ENCODE measurements at regions not wholly inside any gene's neighbourhood (a gene's known extent, or its start where the extent isn't known, plus 50 kb on each side); places are given as distances from the start of the nearest gene placed in this dataset.

GRCh38 chr2:10964052-10964790 lies 52.5 kb downstream of the KCNF1 start:
- peaks cover under 1% of the 10 kb centered on the region for H3K27me3 ChIP-seq
- intact Hi-C loops (cut with DNase I), result no loop called here

GRCh38 chr2:10965241-10965843 lies 53.6 kb downstream of the KCNF1 start:
- H3K4me3 ChIP-seq, result no peak overlapping the region
- no peaks in the 10 kb centered on the region for H3K4me1 ChIP-seq (replicated peaks in 1 of 2)
- 85 to 93% (median 88%) methylated on average over 18 to 19 of the region's 19 CpGs for WGBS, 4 donors
- no peaks in the 10 kb centered on the region for H3K27me3 ChIP-seq
- H3K27ac ChIP-seq, result no peak overlapping the region
- no peak for DNase-seq
- TF ChIP-seq POLR2A (IDR thresholded peaks at IDR 0.05) (no peak), CTCF (IDR thresholded peaks at IDR 0.05) (no peak)
- intact Hi-C loops (cut with DNase I), result no loop called here
- H3K36me3 ChIP-seq (replicated peaks in 1 of 2), result no peaks in the 10 kb centered on the region
- no peaks in the 10 kb centered on the region for H3K9me3 ChIP-seq (replicated peaks in 1 of 3)

More at GRCh38 chr2:10964052-10964790, 52.5 kb downstream of the KCNF1 start:
- 49 to 62% (median 56%) methylated on average over 14 of the region's 14 CpGs for WGBS, 4 donors
- Histone ChIP-seq H3K27ac (no peak overlapping the region), H3K9me3 (replicated peaks in 1 of 3) (no peaks in the 10 kb centered on the region), H3K36me3 (replicated peaks in 1 of 2) (no peaks in the 10 kb centered on the region), H3K4me1 (replicated peaks in 1 of 2) (no peaks in the 10 kb centered on the region), H3K4me3 (no peak overlapping the region)
- no peak for DNase-seq
- TF ChIP-seq POLR2A (IDR thresholded peaks at IDR 0.05), result no peak
- TF ChIP-seq CTCF (IDR thresholded peaks at IDR 0.05), result no peak

- Histone ChIP-seq H3K4me1 (replicated peaks in 1 of 2) (no peaks in the 10 kb centered on the region), H3K4me3 (no peak overlapping the region), H3K36me3 (replicated peaks in 1 of 2) (no peaks in the 10 kb centered on the region), H3K27me3 (no peaks in the 10 kb centered on the region), H3K27ac (no peak overlapping the region), H3K9me3 (replicated peaks in 1 of 3) (no peaks in the 10 kb centered on the region)
- DNase-seq, result no peak
- whole genome bisulfite sequencing, 4 donors, result 88 to 95% (median 92%) methylated on average over 7 of the region's 7 CpGs
- no peak for TF ChIP-seq POLR2A (IDR thresholded peaks at IDR 0.05)
- intact Hi-C loops (cut with DNase I), result no loop called here
Measured at GRCh38 chr2:10966056-10966455, 54.3 kb downstream of the KCNF1 start.

- Histone ChIP-seq H3K36me3 (replicated peaks in 1 of 2) (no peaks in the 10 kb centered on the region), H3K4me3 (no peak overlapping the region), H3K4me1 (replicated peaks in 1 of 2) (no peaks in the 10 kb centered on the region), H3K27ac (no peak overlapping the region), H3K27me3 (no peaks in the 10 kb centered on the region), H3K9me3 (replicated peaks in 1 of 3) (no peaks in the 10 kb centered on the region)
- TF ChIP-seq CTCF (IDR thresholded peaks at IDR 0.05) (no peak), POLR2A (IDR thresholded peaks at IDR 0.05) (no peak)
- WGBS, 4 donors, result 79 to 90% (median 85%) methylated on average over 6 to 13 of the region's 13 CpGs
- intact Hi-C loops (cut with DNase I), result no loop called here
- no peak for DNase-seq
Measured at GRCh38 chr2:10966741-10967140, 55.0 kb downstream of the KCNF1 start.

- TF ChIP-seq CTCF (IDR thresholded peaks at IDR 0.05) (no peak), POLR2A (IDR thresholded peaks at IDR 0.05) (no peak)
- intact Hi-C loops (cut with DNase I), result no loop called here
- 81 to 90% (median 83%) methylated on average over 11 of the region's 11 CpGs for WGBS, 4 donors
- no peak for DNase-seq
- Histone ChIP-seq H3K27ac (no peak overlapping the region), H3K4me1 (replicated peaks in 1 of 2) (no peaks in the 10 kb centered on the region), H3K9me3 (replicated peaks in 1 of 3) (no peaks in the 10 kb centered on the region), H3K27me3 (no peaks in the 10 kb centered on the region), H3K4me3 (no peak overlapping the region), H3K36me3 (replicated peaks in 1 of 2) (no peaks in the 10 kb centered on the region)
Measured at GRCh38 chr2:10968176-10968575, 56.4 kb downstream of the KCNF1 start.

All from adrenal gland (tissue), 9 donors.